HG02840 (cell line): ENCODE measurements at regions not wholly inside any gene's neighbourhood (a gene's known extent, or its start where the extent isn't known, plus 50 kb on each side); places are given as distances from the start of the nearest gene placed in this dataset.
"Not testable (repeated sequence)": the region's sequence is repeated elsewhere in the genome, so short reads cannot be mapped to it uniquely, and the experiment has no call there.

Experiments
- ATAC-seq: cut with Tn5 transposase; IDR thresholded peaks from one replicate; pipeline ENCODE4 v1.9.1; 2021; ENCODE audit warnings: mild to moderate bottlenecking, moderate library complexity, moderate number of reproducible peaks; ENCODE audit not compliant: unreplicated experiment, low FRiP score

DNA sequence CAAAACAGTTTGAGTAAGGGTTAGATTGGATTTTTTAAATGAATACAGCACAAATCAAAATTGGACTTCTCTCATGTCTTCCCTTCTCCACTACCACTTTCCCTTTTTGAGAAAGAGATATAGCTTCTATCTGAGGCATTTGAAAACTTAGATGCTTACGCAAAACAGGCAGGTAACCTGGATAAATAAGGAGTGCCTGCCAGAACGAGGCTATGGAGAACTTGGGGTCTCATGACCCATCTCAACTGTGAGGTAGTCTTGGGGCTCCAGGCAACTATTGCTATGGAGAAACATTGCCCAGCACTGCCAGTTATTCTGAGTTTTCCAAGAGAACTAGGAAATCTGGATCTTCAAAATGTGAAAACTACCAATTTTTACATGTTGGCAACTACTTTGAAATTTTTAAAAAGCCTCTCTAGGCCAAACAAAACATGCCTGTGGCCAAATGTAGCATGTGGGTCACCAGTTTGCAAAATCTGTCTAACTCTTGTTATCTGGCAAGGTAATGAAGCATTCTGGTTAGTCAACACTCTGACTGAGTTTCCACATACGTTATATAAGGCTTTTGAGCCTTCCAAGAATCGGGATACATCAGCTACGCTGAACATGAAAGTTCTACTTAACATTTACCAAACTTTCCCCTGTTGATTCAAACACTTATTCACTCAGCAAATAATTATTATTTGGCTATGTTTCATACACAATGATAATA is 752.7 kb downstream of the KCNA4 start:
- no peak for ATAC-seq

DNA sequence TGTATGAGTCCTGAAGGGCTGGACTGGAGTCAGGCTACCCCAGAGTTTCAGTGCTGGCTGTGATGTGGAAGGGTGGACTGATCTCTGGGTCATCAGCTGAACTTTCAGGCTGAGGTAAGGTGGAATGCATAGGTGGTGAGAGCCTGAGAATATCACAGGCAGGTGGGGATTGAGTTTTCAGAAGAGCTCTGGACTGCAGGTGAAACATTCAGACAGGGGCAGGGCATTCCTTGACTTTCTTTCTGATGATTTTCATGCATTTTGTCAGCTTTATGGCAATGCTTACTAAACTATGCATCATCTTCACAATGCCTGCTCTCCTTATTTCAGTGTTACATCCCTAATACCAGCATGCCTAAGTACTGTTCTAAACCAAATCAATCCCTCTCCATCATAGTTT is 755.0 kb downstream of the KCNA4 start:
- no peak for ATAC-seq

DNA sequence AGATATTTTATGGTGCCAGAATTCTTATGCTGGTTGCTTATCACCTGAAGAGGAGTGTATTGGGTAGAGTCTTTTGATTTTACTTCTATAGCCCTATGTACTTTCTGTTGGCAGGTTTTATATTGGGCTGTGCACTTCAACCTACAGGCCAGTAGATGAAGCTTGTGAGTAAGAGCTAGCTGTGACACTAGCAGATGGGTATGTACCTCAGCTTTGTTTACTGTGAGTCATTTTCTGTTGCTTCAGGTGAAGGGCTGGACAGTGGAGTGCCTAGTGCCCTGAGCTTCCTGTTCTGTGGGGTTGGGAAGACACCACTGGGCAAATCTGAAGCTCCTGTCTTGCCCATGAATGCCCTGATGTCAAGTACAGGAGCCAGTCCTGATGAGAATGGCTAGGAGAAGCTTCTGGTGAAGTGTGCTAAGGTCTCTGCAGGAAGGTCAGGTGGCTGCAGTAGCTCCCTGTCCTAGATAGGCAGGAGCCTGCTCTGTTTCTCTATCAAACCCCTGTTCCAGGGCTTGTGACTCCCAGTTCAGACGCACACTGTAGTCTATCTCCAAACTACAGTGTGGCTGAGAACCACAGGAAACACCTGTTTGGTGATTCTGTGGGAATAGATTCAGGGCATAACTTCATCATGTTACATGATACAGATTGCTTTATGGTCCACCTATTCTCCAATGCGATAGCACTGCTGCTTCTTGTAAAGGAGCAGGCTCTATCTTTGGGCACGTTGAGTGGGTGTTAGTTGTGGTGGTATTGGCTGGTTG is 755.7 kb downstream of the KCNA4 start:
- ATAC-seq, result no peak

DNA sequence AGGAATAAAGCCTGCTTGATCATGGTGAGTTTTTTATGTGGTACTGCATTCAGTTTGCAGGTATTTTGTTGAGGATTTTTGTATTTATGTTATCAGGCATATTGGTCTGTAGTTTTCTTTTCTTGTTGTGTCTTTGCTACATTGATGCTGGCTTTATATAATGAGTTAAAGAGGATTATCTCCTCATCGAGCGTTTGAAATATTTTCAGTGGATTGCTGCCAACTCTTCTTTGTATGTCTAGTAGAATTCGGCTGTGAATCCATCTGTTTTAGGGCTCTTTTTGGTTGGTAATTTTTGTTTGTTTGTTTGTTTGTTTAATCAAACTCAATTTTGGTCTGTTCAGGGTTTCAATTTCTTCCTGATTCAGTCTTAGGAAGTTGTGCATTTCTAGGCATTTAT is 758.4 kb downstream of the KCNA4 start:
- ATAC-seq, result no peak

DNA sequence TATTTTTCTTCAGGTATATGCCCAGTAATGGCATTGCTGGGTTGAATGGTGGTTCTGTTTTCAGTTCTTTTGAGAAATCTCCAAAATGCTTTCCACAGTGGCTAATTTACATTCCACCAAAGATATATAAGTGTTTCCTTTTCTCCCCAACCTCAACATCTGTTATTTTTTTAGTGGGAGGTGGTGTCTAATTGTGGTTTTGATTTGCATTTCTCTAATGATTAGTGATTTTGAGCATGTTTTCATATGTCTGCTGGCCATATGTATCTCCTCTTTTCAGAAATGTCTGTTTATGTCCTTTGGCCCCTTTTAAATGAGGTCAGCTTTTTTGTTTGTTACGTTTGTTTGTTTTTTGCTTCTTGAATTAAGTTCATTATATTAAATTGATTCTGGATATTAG is 760.2 kb downstream of the KCNA4 start:
- no peak for ATAC-seq

DNA sequence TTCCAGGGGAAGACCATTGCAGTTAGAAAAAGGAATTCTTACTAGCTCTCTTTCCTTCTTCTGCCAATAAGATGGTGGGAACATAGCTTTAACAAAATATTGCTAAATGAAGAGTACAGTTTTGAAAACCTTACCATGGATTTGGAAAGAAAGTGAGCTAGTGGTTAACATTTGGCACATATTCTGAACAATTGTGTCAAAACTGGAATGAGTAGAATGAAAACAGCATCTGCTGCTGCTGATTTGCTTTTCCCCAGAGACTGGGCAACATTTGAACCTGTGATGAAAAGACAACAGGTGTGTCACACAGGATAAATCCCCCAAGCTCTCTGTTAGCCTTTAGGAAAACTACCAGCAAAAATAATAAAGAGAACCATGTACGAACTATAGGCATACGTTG is 761.4 kb downstream of the KCNA4 start:
- ATAC-seq, result no peak

DNA sequence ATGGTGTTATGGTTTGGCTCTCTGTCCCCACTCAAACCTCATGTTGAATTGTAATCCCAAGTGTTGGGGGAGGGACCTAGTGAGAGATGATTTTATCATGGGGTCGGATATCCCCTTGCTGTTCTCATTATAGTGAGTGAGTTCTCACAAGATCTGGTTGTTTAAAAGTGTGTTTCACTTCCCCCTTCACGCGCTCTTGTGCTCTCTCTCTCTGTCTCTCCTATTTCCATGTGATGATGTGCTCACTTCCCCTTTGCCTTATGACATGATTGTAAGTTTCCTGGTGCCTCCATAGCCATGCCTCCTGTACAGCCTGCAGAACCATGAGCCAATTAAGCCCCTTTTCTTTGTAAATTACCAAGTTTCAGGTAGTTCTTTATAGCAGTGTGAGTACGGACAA is 765.1 kb downstream of the KCNA4 start:
- no peak for ATAC-seq

DNA sequence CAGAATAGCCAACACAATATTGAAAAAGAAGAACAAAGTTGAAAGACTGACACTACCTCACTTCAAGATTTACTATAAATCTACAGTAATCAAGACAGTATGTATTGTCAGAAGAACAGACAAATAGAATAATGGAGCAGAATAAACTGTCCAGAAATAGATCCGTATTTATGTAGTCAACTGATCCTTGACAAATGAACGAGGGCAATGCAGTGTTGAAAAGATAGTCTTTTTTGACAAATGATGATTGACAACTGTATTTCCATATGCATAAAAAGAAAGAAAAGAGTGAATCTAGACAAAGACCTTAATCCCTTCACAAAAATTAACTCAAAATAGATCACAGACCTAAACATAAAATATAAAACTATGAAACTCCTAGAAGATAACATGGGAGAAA is 767.1 kb downstream of the KCNA4 start:
- no peak for ATAC-seq

DNA sequence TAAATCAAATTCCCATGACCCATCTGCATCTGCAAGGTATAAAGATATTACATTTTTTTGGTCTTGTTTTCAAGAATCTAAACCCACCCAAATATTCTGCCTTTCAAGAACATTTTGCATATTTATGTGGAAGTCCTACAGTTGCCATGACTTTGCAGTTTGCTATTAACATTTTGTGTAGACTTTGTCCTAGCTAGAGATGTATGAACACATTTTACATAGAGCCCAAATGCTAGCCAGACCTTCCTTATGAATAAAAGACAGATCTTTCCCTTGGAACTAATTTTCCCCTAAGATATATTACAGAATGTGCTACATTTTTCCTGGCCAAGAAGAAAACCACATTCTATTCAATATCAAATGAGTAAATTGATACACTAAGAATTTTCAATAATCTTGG is 772.5 kb downstream of the KCNA4 start:
- ATAC-seq, result no peak

DNA sequence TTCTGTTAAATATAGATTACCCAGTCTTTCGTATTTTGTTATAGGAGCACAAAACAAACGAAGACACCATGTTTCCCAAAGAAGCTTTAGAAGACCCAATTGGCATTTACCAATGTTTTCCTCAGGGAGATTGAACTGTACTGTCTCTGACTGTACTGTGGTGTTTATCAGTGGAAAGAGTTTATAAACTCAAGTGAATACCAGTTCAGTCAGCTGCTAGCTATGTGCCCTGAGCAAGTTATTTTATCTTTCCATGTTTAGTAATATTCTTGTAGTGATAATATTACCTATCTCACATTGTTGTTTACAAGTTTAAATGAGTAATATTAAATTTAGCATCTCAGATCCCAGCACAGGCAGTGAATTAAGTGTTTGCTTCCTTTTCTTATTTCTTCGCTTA is 773.2 kb downstream of the KCNA4 start:
- no peak for ATAC-seq

DNA sequence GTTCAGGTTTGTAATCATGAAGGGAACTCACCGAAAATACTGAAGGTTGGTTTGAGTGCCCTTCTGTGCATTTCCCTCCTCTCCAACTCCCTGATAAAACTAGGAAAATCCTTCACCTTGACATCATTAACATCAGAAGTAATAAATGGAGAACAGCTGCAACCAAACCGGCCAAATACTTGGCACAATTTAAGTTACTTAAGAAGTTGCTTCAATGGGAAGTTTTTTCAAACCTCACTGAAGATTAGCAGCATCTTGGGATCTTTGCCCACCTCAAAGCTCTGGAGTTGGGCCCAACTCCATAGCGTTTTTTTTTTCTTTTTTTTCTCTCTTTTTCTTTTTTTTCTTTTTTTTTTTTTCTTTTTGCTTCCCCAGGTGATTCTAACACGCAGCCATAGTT is 784.8 kb downstream of the KCNA4 start:
- ATAC-seq, result no peak

DNA sequence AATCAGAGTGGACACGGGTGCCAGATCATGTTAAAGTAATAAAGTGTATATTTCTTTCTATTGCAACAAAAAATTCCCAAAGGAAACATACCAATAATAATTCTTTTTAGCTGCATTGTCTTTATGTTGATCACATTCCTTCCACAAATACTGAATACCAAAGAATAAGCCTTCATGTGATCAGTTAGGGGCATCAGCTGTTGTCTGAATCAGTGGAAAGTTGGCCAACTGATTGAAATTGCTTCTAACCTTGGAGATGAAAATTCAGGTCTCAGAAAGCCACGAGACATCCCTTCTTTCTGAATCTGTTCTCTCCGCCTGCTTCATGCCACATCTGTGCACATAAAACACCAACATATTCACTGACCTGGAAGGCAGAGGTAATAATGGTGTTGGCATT is 785.2 kb downstream of the KCNA4 start:
- no peak for ATAC-seq

DNA sequence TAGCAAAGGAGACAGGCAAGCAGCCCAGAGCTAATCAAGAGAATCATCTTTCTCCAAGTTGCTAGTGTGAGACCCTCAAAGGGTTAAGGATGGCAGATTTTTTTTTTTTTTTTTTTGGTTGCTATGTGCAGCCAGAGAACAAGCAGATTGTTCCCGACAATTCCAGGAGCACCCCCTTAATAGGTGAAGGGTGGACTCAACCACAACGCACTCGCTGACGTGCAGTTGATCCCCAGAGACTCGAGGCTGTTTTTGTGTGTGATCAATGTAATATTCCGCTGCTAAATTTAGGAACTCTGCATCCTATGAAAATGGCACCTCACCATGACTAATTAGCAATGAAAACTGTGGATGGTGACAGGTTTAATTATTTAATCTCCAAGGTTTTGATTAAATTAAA is 789.0 kb downstream of the KCNA4 start:
- no peak for ATAC-seq

DNA sequence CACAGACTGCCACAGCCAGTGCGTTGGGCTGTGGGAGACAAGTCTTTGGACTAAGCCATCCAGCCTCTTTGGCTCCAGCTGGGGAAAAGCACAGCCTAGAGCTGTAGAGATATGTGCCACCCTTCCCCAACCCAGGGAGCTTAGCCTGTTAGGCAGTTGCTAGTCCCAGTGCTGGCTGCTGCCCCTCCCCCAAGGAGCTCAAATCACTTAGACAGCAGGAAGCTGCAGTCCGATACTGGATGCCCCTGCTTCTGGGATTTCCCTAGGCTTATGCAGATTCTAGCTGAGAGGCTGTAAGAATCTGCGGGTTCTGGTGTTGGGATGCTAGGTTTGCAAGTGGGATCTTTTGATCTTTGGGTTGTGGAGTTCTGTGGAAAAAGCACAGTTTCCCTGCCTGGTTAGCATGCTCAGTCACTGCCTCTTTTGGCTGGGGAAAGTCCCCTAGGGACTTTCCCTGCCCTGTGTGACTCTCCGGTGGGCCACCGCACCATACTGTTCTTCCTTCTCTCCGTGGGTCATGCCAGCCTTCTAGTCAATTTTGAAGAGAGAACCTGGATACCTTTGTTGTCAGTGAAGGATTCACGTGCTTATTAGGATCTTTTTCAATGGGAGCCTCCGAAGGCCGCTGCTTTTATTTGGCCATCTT is 792.0 kb downstream of the KCNA4 start:
- ATAC-seq, result no peak

DNA sequence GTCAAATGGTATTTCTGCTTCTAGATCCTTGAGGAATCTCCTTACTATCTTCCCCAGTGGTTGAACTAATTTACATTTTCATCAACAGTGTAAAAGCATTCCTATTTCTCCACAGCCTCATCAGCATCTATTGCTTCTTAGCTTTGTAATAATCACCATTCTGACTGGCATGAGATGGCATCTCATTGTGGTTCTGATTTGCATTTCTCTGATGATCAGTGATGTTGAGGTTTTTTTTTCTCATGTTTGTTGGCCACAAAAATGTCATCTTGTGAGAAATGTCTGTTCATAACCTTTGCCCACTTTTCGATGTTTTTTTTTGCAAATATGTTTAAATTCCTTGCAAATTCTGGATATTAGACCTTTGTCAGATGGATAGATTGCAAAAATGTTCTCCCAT is 797.3 kb downstream of the KCNA4 start:
- ATAC-seq, result not testable (repeated sequence)

DNA sequence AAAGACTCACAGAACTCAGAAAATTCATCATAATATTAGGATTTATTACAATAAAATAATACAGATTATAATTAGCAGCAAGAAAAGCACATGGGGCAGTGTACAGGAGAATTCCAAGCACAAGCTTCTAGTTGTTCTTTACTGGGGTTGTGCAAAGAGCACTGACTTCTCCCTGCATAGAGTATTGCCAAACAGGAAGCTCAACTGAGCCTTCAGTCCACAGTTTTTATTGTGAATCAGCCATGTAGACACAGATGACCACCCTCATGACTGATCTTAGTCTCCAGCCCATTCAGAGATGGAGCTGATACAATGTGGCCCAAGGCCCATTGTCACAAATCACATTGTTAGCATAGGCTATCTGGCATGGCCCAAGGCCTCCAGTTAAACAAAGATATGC is 798.9 kb downstream of the KCNA4 start:
- ATAC-seq, result no peak

DNA sequence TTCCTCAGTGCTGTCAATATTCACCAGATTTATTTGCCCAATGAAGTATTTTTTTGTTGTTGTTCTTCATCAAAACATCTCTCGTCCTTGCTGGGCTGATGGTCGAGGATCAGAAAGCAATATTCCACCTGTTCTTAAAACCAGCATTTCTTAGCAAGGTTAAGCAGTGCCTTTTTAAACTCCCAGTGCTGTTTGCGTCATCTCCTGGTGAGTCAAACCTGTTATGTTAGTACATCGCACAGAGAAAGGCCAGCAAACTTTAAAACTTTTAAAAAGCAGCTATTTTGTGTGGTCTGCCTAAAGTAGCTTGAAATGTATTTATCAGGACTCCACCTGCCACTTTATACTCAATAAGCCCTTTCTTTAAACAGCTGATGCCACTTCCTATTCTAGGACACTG is 802.0 kb downstream of the KCNA4 start:
- ATAC-seq, result no peak

DNA sequence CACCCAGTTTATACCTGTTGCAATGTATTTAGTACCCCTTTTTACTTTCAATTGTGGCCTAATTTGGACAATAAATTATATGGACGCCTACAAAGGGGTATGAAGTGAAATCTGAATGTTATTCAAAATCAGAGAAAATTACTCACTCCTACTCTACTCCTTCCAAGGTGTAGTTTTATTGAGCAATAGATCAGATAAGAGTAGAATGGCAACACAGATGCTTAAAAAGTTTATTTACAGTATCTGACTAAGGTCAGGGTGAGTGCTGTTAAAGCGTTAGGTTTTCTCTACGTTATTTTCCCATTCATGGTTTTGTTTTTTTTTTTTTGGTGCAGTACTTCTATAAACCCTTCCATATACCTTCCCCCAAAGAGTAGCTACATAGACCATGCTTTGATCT is 805.6 kb downstream of the KCNA4 start:
- no peak for ATAC-seq

DNA sequence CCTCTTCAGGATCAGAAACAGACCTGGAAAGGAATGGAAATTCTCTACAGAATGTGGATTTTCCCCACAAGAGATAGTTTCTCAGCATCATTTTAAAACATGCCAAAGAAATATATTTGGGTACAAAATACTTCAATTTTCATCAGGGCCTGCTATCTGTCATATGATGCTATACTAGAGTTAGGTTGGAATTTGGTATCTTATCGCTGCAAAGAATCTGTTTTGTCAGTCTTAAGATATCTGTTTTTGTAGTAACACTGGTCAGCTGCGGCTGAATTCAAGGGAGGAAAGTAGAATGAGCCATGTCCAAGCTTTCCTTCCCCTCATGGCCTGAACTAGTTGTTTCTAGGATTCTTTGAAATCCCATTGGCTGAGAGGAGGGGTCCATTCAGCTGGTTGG is 806.4 kb downstream of the KCNA4 start:
- ATAC-seq, result no peak

DNA sequence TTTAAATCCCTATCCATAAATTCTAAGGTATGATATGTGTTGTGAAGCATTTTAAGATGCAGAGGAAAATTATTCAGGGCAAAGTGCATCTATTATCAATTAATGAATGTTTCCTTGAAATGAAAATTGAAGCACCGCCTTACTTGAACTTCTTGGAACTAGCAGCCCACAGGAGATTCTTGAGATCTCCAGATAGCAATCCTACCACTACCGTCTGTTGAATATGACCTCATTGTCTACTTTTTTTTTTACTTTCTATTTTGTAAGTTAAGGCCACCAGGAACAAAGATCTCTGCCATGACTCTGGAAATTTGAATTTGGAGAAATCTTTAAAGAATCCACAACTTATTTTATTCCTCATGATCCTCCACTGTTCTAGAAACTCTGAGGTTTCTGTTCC is 808.7 kb downstream of the KCNA4 start:
- ATAC-seq, result no peak

DNA sequence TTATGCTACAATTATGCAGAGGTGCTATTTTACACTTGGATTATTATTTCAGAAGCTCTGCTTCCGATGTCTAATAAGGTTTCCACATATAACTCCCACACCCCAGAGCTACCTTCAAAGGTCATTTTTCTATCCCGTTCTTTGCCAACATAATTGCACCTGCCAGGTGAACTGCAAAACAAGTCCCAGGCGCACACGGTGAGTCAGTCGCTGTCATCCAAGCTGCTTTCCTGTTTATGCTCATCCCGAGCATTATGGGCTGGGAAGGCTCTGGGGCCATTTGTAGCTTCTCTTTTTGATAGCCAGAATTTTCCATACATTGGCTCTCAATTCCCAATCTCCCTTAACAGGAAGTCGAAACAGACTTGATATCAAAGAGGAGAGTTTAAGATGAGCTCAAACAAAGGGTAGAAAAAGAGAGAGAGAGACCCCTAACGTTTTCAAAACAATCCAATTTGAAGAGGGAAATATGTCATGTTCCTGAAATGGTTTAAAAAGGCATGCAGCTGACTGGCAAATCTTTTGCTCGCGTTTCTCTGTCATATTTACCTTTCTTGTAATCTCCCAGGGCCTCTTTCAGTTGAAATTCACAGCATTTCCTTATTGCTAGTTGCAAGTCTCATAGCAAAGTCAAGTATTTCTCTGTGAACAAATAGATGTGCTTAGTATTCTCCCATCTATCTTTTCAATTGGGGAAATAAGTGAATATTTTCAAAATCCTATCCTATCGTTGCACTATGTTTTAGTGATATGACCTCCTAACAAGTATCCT is 815.9 kb downstream of the KCNA4 start:
- ATAC-seq, result no peak
